GM18861 (cell line): ENCODE measurements at regions not wholly inside any gene's neighbourhood (a gene's known extent, or its start where the extent isn't known, plus 50 kb on each side); places are given as distances from the start of the nearest gene placed in this dataset.

Experiments used
- ATAC-seq: cut with Tn5 transposase; IDR thresholded peaks from one replicate; pipeline ENCODE4 v1.9.1; 2021; ENCODE audit not compliant: unreplicated experiment

GRCh38 chr10:78292250-78292981, 258.8 kb downstream of the RPS24 start:
- ATAC-seq = no peak

DNA sequence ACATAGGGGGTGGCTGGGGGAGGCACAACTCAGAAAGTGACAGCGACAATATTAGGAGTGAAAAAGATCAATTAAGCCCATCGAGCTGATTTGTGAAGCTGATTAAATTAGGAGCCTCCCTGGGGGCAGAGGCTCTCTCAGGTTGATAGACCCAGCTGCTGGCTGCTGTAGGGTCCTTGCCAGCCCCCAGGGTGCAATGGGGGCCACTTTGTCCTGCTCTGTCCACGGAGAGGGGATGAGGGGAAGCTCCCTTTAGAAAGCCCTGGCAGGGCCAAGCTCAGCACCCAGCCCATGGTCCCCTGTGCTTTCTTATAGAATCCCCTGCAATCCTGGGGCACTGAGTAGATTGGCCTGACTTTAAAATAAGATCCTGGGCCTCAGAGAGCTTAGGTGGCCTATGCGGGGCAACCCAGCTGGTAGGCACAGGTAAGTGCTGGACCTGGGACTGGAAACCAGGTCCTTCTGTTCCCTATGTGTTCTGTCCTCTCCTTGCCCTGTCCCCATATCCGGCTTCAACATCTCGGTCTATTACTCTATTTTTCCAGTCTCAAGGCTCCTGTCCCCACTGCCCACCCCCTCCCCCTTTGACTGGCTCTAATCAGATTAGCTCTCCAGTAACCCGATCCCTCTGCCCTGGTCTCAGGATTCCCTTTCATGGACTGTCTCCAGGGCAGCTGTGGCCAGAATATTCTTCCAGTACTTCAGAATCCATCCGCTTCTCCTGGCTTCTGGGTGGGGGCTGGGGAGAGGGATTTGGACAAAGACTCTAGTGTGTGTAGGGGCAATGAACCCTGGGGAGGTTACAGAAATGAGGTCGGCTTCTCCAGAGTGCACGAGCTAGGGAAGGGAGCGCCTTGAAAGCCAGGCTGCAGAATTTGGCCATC, 259.6 kb downstream of the RPS24 start:
- no peak for ATAC-seq

GRCh38 chr10:78295242-78295641, 261.6 kb downstream of the RPS24 start:
- ATAC-seq = no peak

- no peak for ATAC-seq
Measured at GRCh38 chr10:78296785-78297184, 263.1 kb downstream of the RPS24 start.

- ATAC-seq = no peak
Measured at GRCh38 chr10:78297997-78298396, 264.3 kb downstream of the RPS24 start.

DNA sequence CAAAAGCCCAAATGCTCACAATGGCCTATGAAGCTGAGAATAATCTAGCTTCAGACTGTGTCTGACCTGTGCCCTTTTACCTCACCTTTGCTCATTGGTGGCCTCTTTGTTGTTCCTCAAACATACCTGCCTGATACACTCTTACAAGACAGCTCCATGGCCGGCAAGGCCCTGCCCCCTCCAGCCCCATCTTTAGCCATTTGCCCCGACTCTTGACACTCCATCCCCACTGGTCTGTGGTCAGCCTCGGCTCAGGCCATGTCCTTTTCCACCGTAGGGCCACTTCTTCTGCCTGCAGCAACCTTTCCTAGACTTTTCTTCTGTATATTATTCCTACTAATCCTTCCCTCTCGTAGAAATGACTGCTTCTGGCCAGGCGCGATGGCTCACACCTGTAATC, 265.2 kb downstream of the RPS24 start:
- ATAC-seq = no peak

- no peak for ATAC-seq
Measured at GRCh38 chr10:78299851-78300468, 266.3 kb downstream of the RPS24 start.

DNA sequence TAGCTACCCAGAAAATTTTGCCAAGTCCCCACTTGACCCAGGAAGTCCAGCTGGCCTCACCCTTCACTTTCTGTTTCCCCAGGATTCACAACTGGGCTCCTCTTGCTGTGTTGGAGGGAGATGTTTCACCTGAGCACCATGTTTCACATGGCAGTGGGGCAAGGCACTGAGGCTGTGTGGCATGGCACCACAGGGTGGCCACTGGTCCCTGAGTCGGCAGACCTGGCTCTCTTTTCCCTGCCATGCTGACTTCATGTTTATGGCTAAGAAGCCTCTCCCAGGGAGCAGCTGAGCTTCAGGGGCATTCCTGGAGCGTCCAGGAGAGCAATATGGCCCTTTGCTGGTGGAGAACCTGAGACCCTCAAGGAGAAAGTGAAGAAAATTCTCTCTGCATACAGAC, 266.9 kb downstream of the RPS24 start:
- no peak for ATAC-seq

DNA sequence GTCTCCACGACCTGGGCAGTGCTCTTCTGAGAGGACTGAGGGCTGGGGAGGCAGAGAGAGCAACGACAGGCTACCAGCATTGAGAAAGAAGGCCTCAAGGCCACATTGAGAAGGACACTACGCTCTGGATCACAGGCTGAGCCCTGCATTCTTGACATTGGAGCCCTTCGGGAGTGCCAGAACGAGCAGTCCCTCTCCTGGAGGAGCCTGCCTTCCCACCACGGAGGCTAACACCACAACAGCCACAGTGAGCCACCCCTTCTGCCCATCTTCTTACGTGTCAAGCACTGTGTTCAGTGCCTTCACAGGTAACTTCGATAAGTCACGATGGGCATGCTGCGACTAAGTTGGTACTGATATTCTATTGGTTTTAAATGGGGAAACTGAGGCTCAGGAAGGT, 267.8 kb downstream of the RPS24 start:
- no peak for ATAC-seq

DNA sequence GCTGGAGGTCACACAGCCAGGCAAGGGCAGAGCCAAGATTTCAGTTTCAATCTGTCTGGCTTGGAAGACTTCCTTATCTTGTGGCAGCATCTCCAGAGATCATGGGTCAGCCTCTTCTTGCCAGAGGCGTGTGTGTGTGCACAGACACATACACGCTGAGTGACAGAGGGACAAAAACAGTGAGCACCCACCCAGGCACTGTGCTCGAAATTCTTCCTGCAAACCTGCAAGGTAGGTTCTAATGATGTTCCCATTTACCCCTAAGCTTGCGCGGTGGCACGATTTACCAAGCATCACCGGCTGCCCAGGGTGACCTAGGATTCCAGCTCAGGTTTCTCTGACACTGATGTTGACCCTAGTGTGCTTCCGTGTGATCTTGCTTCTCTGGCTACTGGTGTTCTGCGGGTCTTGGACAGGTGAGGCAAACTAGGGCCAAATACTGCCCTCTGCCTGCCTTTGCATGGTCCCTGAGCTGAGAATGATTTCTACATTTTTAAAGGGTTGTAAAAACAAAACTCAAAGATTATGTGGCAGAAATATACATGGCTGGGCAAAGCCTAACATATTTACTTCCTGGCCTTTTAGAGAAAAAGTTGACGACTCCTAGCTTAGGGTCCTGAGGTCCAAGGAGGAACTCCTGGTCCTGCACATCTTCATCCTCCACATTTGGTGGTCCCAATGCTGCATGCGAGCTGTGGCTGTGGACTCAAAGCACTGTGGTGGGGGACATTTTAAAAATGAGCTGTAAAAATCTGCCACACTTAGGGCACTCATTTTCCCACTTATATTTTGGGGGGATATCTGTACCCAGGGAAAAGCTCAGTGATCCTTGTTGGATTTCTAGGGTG, 268.5 kb downstream of the RPS24 start:
- ATAC-seq = no peak

DNA sequence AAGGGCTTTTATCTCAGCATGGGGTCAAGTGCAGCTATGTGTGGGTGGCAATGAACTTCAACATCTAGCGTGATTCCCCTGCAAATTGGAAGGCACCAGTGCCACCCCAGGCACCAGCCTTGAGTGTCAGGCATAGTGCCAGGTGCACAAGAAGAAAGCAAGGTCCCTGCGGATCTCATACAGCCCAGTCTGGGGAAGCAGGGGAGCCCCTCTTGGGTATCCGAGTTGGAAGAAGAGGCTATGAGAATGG, 269.0 kb downstream of the RPS24 start:
- no peak for ATAC-seq

DNA sequence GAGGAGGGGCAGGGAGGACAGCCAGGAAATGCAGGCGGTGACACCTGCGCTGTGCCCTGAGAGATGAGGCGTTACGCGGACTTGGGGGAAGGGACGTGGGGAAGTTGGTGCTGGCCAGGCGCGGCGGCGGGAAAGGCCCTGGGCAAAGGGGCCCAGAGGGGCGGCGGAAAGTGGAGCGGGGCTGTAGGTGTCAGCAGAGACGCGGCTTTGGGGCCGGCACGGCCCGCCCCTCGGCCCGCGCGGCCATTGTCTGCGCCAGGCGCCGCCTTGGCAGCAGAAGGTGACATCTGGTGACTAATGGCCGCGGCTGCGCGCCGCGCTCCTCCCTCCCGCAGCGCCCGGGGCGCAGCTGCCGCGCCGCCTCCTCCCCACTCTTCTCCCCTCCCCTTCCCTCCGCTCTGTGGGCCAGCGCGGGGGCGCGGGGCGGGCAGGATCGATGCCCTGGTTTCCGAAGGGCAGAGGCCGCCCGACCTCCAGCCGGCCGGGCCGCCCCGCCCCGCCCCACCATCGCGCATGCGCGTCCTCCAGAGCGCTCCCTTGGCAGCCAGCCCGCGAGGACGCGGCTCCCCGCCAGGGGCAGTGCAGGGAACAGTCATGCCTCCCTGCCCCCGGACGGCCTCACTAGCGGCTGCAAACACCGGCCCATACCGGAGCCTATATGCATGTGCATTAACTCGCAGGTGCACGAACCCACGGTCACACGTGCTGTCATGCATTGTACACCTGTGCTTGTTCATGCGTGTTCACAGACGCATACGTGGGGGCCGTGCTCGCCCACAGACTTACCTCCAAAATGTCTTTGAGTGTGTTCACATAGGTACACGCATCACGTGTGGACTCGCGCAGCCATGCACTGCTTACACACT, 269.6 kb downstream of the RPS24 start:
- peak; percentile 86 for ATAC-seq

- no peak for ATAC-seq
Measured at GRCh38 chr10:78304091-78305045, 270.7 kb downstream of the RPS24 start.

- ATAC-seq = no peak
Measured at GRCh38 chr10:78305311-78305710, 271.6 kb downstream of the RPS24 start.

DNA sequence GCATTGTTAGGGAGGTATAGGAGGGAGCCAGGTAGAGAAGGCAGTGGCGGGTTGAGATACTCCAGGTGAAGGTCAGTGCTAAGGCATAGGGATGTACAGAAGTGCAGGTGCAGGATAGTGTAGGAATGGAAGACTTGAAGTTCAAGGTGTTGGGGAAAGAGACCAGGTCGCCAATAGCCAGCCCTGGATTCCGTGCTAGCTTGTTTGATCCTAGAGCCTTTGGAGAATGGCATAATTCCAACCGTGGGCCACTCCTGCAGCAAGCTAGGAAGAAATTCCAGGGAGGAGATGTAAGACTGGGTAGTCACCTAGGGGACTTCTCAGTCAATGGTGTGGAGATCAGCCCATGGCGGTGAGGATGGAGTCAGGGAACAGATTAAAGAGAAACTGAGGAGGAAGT, 272.7 kb downstream of the RPS24 start:
- ATAC-seq = no peak

GRCh38 chr10:78307576-78307975, 273.9 kb downstream of the RPS24 start:
- ATAC-seq = no peak

- no peak for ATAC-seq
Measured at GRCh38 chr10:78309536-78310237, 276.0 kb downstream of the RPS24 start.

- no peak for ATAC-seq
Measured at GRCh38 chr10:78310481-78311080, 276.9 kb downstream of the RPS24 start.
